ELR (cell line): ENCODE measurements at regions not wholly inside any gene's neighbourhood (a gene's known extent, or its start where the extent isn't known, plus 50 kb on each side); places are given as distances from the start of the nearest gene placed in this dataset.
"Not testable (repeated sequence)": the region's sequence is repeated elsewhere in the genome, so short reads cannot be mapped to it uniquely, and the experiment has no call there.

ENCODE experiments used
- DNase-seq: peaks from one replicate; pipeline ENCODE4 v3.0.0-alpha.2; 2015; ENCODE audit warnings: low read depth

GRCh38 chr3:87873136-87873535 is 185.7 kb downstream of the CGGBP1 start:
- peak; percentile 74 for DNase-seq

DNA sequence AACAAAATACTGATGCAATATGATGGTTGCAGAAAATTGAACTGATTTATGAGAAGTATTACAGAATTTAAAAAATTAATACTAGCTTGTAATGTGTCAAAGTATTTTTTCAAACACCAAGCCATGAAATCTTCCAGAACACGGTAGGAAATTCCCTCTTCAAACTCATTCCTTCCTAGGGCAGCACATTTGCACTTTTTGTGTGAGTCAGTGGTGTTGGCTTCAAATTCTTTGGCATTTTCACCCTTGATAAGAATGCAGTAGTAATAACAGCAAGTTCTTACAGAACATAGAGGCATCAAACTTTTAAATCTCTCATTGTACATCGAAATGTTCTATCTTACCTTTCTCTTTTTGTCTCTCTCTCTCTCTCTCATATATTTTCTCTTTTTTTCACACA is 191.8 kb downstream of the CGGBP1 start:
- peak; percentile 39 for DNase-seq

GRCh38 chr3:87856126-87856525 is 202.7 kb downstream of the CGGBP1 start:
- DNase-seq = peak; percentile 51

GRCh38 chr3:87855616-87856015 is 203.2 kb downstream of the CGGBP1 start:
- DNase-seq = peak; percentile 85

- DNase-seq = no peak
Measured at GRCh38 chr3:87855211-87855610, 203.6 kb downstream of the CGGBP1 start.

GRCh38 chr3:87848003-87848402 is 210.8 kb downstream of the CGGBP1 start:
- no peak for DNase-seq

GRCh38 chr3:87837076-87837475 is 221.7 kb downstream of the CGGBP1 start:
- DNase-seq = no peak

GRCh38 chr3:87836026-87836425 is 222.8 kb downstream of the CGGBP1 start:
- no peak for DNase-seq

DNA sequence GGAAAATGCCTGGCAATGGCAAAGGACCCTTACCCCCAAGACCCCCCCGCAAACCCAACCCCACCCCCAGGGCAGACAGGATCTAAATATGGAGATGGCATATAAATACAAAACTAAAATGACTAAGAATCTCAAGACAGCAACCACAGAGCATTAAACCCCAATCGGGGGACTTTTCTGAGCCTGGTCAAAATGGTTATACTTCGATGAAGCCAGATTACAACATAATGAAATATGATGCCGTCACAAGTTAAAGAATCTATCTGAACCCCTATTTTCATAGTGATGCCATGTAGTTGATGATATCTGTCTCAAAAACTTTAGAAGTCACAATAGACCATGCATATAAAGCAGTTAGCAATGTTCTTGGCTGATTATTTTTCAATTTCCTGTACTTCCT is 223.6 kb downstream of the CGGBP1 start:
- DNase-seq = no peak

- no peak for DNase-seq
Measured at GRCh38 chr3:87834327-87834726, 224.5 kb downstream of the CGGBP1 start.

GRCh38 chr3:87833039-87833377 is 225.8 kb downstream of the CGGBP1 start:
- no peak for DNase-seq

GRCh38 chr3:87828046-87828445 is 230.8 kb downstream of the CGGBP1 start:
- DNase-seq = no peak

GRCh38 chr3:87822563-87822962 is 236.2 kb downstream of the CGGBP1 start:
- DNase-seq = no peak

- DNase-seq = not testable (repeated sequence)
Measured at GRCh38 chr3:87813503-87813902, 245.3 kb downstream of the CGGBP1 start.

- no peak for DNase-seq
Measured at GRCh38 chr3:87811953-87812352, 246.9 kb downstream of the CGGBP1 start.

DNA sequence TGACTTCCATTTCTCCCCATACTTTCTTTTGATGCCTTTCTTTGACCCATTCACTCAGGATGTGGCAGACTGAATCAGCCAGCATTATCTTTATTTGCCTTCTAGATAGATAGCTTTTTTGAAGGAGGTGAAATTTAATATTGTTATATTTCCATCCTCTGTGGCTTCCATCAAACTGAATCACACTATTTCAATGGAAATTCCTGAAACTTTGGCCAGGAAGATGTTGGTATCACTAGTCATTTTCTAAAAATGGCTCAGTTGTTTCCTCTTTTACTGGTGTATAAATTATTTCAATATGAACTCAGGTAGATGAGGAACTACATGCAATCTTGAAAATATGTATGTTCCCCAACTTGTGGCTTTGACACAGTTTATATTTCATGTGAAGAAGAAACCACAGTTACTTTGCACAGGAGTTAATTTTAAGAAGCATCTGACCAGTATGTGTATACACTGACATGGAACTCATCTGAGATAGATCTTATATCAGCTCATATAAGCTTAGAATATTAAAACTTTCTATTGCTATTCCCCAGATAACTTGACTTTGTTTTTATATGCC is 248.3 kb downstream of the CGGBP1 start:
- DNase-seq = peak; percentile 37

DNA sequence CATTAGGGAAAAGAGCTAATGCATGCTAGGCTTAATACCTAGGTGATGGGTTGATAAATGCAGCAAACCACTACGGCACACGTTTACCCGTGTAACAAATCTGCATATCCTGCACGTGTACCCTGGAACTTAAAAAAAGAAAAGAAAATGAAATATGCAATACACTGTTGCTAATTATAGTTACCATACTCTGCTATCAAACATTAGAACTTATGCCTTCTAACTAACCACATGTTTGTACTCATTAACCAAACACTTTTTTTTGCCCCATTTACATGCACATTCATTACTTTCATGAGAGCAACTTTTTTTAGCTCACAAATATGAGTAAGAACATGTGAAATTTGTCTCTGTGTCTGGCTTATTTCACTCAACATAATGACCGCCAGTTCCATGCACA is 253.1 kb downstream of the CGGBP1 start:
- DNase-seq = no peak

DNA sequence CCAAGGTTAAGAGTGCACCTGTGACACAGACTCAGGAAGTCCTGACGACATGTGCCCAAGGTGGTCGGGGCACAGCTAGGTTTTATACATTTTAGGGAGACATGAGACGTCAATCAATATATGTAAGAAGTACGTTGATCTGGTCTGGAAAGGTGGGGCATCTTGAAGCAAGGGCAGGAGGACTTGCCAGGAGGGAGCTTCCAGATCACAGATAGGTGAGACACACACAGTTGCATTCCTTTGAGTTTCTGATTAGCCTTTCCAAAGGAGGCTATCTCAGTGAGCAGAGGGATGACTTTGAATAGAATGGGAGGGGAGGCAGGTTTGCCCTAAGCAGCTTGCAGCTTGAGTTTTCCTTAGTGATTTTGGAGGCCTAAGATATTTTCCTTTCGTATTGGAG is 257.4 kb downstream of the CGGBP1 start:
- DNase-seq = no peak

GRCh38 chr3:87800516-87800915 is 258.3 kb downstream of the CGGBP1 start:
- no peak for DNase-seq

DNA sequence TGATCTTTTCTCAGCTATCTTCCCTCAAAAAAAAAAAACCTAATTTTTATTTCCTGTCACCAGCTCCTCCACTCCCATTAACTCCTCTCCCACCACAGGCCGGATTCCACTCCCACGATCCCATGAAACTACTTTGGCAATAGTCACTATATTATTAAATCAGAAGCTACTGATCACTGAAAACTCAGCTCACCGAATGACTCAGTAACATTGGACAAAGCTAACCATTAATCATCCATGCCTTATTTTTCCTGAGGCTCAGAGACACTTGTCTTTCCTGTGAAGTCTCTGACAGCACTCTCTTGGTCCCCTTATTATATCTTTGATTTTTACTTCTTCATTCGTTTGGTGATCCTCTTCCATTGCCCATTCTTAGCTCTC is 260.2 kb downstream of the CGGBP1 start:
- DNase-seq = peak; percentile 60

GRCh38 chr3:87797872-87798566 is 260.8 kb downstream of the CGGBP1 start:
- no peak for DNase-seq

- DNase-seq = no peak
Measured at GRCh38 chr3:87796843-87797185, 262.0 kb downstream of the CGGBP1 start.

DNA sequence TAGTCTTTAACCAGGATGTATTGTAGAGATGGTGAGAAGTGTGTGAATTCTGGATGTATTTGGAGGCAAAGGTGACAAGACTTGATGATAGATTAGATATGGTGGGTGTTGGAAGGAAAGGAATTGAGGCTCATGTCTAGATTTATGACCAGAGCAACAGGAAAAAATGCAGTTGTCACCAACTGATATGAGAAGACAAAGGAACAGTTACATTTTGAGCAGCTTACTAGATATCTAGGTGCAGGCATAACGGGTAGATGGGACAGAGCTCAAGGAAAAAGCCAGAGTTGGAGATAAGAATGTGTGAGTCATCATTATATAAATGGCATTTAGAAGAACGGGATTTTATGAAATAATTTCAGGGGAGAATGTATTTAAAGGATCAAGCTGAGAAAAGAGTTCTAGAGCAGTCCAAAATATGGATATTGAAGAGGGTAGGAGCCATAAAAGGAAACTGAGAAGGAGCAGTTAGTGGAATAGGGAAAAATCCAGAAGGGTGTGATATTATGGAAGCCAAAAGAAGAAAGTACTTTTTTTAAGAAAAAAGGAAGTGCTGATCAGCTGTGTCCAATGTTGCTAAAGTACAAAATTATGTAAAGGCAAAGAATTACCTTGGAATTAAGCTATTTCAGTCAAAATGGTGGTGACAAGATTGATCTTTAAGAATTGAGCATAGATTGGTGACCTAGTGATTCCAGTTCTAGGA is 262.5 kb downstream of the CGGBP1 start:
- DNase-seq = peak; percentile 17

DNA sequence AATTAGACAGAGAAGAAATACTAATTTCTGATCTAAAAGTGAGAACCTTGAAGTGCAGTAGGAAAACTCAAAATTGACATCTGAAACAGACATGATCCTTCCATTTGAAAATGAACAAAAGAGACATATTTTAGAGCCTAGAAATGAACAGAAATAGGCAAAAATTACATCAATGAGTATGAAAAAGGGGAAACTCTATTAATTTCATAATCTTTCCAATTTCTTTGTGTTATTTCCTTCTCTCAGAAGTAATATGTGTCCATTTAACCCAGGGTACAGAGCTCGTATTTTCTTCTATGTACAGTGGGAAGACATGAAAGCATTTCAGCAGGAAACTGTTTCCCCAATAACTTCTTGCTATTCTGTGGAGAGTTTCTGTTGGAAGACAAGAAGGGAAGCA is 263.1 kb downstream of the CGGBP1 start:
- no peak for DNase-seq
